IPS-18c (cell line): ENCODE measurements at regions not wholly inside any gene's neighbourhood (a gene's known extent, or its start where the extent isn't known, plus 50 kb on each side); places are given as distances from the start of the nearest gene placed in this dataset.
"Not testable (repeated sequence)": the region's sequence is repeated elsewhere in the genome, so short reads cannot be mapped to it uniquely, and the experiment has no call there.

Source experiments
- H3K4me3 ChIP-seq: 2 replicates; pipeline ENCODE4 v1.7.0; 2013; ENCODE audit warnings: low read depth, mild to moderate bottlenecking, low read length, moderate library complexity; ENCODE audit not compliant: insufficient read depth
- H3K9me3 ChIP-seq: one replicate; pipeline ENCODE4 v1.6.1; 2013; ENCODE audit warnings: mild to moderate bottlenecking, low read length, moderate library complexity; ENCODE audit not compliant: control insufficient read depth, insufficient read depth

GRCh38 chr11:71780116-71780515 lies 52.9 kb upstream of the DEFB108B start:
- not testable (repeated sequence) for H3K4me3 ChIP-seq, H3K9me3 ChIP-seq

GRCh38 chr11:71780771-71781170 lies 52.2 kb upstream of the DEFB108B start:
- H3K9me3 ChIP-seq, H3K4me3 ChIP-seq: not testable (repeated sequence)

- not testable (repeated sequence) for H3K4me3 ChIP-seq, H3K9me3 ChIP-seq
Observed at GRCh38 chr11:71781491-71781890, 51.5 kb upstream of the DEFB108B start.

- not testable (repeated sequence) for H3K4me3 ChIP-seq, H3K9me3 ChIP-seq
Observed at GRCh38 chr11:71782229-71782861, 50.7 kb upstream of the DEFB108B start.

GRCh38 chr11:71783191-71783590 lies 49.8 kb upstream of the DEFB108B start:
- H3K4me3 ChIP-seq, H3K9me3 ChIP-seq: not testable (repeated sequence)
